ENCODE measurements at regions not wholly inside any gene's neighbourhood (a gene's known extent, or its start where the extent isn't known, plus 50 kb on each side); places are given as distances from the start of the nearest gene placed in this dataset.

- H3K27me3 ChIP-seq, result no peaks in the 10 kb centered on the region
- no peaks in the 10 kb centered on the region for H3K9me3 ChIP-seq
- H3K27ac ChIP-seq, result no peak overlapping the region
- ATAC-seq, result no peak
- WGBS, 2 donors, result 68 to 78% methylated on average over 12 of the region's 12 CpGs
- H3K4me3 ChIP-seq, result no peak overlapping the region
- no peak for DNase-seq
- intact Hi-C loops (cut with DNase I), result no loop called here
- H3K36me3 ChIP-seq (replicated peaks in 1 of 2; ENCODE audit: insufficient read depth in 1 of 2, low read depth in 2 of 2), result no peaks in the 10 kb centered on the region
- TF ChIP-seq POLR2A (IDR thresholded peaks at IDR 0.05) (no peak), CTCF (IDR thresholded peaks at IDR 0.05) (no peak)
- no peaks in the 10 kb centered on the region for H3K4me1 ChIP-seq
Observed at GRCh38 chr4:186979961-186980745, 256.5 kb upstream of the FAT1 start.

- Histone ChIP-seq H3K27me3 (no peaks in the 10 kb centered on the region), H3K9me3 (no peaks in the 10 kb centered on the region), H3K27ac (no peak overlapping the region), H3K4me1 (no peaks in the 10 kb centered on the region), H3K36me3 (replicated peaks in 1 of 2; ENCODE audit: insufficient read depth in 1 of 2, low read depth in 2 of 2) (no peaks in the 10 kb centered on the region), H3K4me3 (no peak overlapping the region)
- intact Hi-C loops (cut with DNase I), result no loop called here
- 35 to 36% methylated on average over 2 of the region's 2 CpGs for WGBS, 2 donors
- DNase-seq (no peak), ATAC-seq (no peak)
- TF ChIP-seq CTCF (IDR thresholded peaks at IDR 0.05) (no peak), POLR2A (IDR thresholded peaks at IDR 0.05) (no peak)
Observed at GRCh38 chr4:186981161-186981560, 257.5 kb upstream of the FAT1 start.

- 84 to 93% methylated on average over 7 of the region's 7 CpGs for WGBS, 2 donors
- Histone ChIP-seq H3K4me3 (no peak overlapping the region), H3K27ac (no peak overlapping the region), H3K36me3 (replicated peaks in 1 of 2; ENCODE audit: insufficient read depth in 1 of 2, low read depth in 2 of 2) (no peaks in the 10 kb centered on the region), H3K9me3 (no peaks in the 10 kb centered on the region), H3K27me3 (no peaks in the 10 kb centered on the region), H3K4me1 (no peaks in the 10 kb centered on the region)
- TF ChIP-seq CTCF (IDR thresholded peaks at IDR 0.05), result no peak
- TF ChIP-seq POLR2A (IDR thresholded peaks at IDR 0.05), result no peak
- intact Hi-C loops (cut with DNase I), result no loop called here
- no peak for DNase-seq
- ATAC-seq, result no peak
Observed at GRCh38 chr4:186982160-186982559, 258.5 kb upstream of the FAT1 start.

GRCh38 chr4:186984105-186984644, 260.5 kb upstream of the FAT1 start:
- no peaks in the 10 kb centered on the region for H3K36me3 ChIP-seq (replicated peaks in 1 of 2; ENCODE audit: insufficient read depth in 1 of 2, low read depth in 2 of 2)

More at GRCh38 chr4:186984105-186984644, 260.5 kb upstream of the FAT1 start:
- no peak overlapping the region for H3K27ac ChIP-seq
- ATAC-seq, result no peak
- H3K27me3 ChIP-seq, result no peaks in the 10 kb centered on the region
- DNase-seq, result no peak
- H3K4me3 ChIP-seq, result no peak overlapping the region
- H3K9me3 ChIP-seq, result no peaks in the 10 kb centered on the region
- 75 to 80% methylated on average over 7 of the region's 7 CpGs for WGBS, 2 donors
- H3K4me1 ChIP-seq, result no peaks in the 10 kb centered on the region
- TF ChIP-seq CTCF (IDR thresholded peaks at IDR 0.05) (no peak), POLR2A (IDR thresholded peaks at IDR 0.05) (no peak)
- intact Hi-C loops (cut with DNase I), result no loop called here

Measured in body of pancreas (tissue), 4 donors.